ENCODE measurements at regions not wholly inside any gene's neighbourhood (a gene's known extent, or its start where the extent isn't known, plus 50 kb on each side); places are given as distances from the start of the nearest gene placed in this dataset.

DNA sequence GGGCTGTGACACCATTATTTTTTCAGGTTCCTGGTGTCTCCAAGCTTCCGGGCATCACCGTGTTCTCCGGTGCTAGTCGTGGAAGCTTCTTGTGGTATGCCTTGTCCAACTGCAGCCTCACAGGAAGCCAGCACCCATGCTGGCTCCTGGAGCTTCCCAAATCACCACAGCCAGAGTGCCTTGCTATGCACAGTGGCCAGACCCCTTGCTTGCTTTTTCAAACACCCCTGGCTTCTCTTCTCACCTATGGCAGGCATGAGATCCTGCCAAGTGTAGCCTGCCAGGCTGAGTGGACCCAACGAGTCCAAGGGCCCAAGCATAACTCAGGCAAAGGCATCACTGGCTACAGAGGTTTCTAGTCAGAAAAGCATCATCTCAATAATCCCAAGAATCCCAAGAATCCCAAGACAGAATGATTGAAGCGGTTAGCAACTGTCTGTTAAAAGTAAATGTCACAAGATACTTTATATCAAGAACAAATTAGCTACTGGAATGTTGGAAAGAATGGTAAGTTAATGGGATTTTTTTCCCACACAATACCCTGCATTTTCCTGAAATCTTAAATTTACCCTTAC lies 1522.9 kb downstream of the PCDH18 start:
- H3K36me3 ChIP-seq (replicated peaks) = no peaks in the 10 kb centered on the region
- H3K4me1 ChIP-seq = peaks cover 3% of the 10 kb centered on the region; the same call in 1 of the 2 replicates
- no peak for DNase-seq (ENCODE audit: low spot score in 2 of 2)
- in situ Hi-C loops (cut with MboI; ENCODE audit: low sequenced_read_pairs) = no loop called here
- no peaks in the 10 kb centered on the region for H3K9me3 ChIP-seq
- H3K27me3 ChIP-seq (ENCODE audit: low read depth) = no peaks in the 10 kb centered on the region
- H3K4me3 ChIP-seq = no peak overlapping the region

DNA sequence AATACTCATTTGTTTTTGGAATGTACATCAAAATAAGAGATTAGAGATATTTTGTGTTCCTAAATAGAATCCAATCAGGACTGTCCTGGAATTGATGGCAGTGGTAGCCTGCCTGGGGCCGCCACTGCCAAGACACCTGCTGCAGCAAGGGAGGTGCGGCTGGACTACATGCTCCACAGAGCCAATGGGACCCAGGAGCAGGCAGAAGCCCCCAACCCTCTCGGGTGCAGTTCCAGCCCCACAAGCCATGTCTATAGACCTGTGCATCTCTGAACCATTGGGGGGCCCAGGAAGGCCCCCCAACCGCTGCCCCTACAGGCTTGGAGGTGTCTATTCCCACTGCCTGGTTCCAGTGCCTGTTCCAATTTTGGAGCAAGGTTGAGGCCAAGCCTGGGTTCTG lies 1524.3 kb downstream of the PCDH18 start:
- in situ Hi-C loops (cut with MboI; ENCODE audit: low sequenced_read_pairs) = no loop called here

DNA sequence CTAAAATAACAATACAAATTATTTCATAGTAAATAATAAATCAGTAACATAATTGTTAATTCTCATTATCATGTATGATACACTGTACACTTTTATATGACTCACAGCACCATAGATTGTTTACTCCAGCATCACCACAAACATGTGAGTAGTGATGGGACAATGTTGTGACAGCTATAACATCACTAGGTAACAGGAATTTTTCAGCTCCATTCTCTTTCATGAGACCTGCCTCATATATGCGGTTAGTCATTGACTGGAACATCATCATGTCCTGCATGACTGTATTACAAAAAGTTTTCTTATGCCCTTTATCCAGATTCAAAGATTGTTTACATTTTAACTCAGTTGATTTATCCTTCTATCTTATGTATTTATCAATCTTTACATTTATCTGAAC lies 1530.0 kb downstream of the PCDH18 start:
- no peak for DNase-seq (ENCODE audit: low spot score in 2 of 2)
- Histone ChIP-seq H3K9me3 (no peaks in the 10 kb centered on the region), H3K36me3 (replicated peaks) (no peaks in the 10 kb centered on the region), H3K4me3 (no peak overlapping the region), H3K27me3 (ENCODE audit: low read depth) (no peaks in the 10 kb centered on the region), H3K4me1 (no peaks in the 10 kb centered on the region)
- in situ Hi-C loops (cut with MboI; ENCODE audit: low sequenced_read_pairs) = no loop called here

More for the DNA sequence above, 1524.3 kb downstream of the PCDH18 start:
- no peaks in the 10 kb centered on the region for H3K36me3 ChIP-seq (replicated peaks)
- no peak for DNase-seq (ENCODE audit: low spot score in 2 of 2)
- H3K27me3 ChIP-seq (ENCODE audit: low read depth) = no peaks in the 10 kb centered on the region
- H3K4me1 ChIP-seq = peaks cover 3% of the 10 kb centered on the region; the same call in 1 of the 2 replicates
- no peaks in the 10 kb centered on the region for H3K9me3 ChIP-seq
- H3K4me3 ChIP-seq = no peak overlapping the region

DNA sequence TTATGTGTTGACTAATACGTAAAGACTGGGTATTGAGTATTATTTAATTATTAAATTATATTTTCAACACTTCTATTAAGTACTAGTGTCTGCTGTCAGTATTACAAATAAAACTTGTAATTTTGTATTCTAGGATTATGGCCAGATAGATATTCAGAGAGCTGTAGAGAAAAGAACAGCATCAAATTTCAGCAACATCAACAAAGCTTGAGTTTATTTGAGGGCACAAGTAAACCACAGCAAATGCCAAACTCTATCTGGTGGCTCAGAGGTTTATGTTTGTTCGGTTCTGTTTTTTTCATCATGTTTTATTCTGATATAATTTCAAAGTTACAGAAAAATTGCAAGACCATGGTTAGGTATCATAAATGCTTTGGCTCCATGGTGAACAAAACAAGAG lies 1530.5 kb downstream of the PCDH18 start:
- in situ Hi-C loops (cut with MboI; ENCODE audit: low sequenced_read_pairs) = no loop called here
- no peaks in the 10 kb centered on the region for H3K9me3 ChIP-seq
- DNase-seq (ENCODE audit: low spot score in 2 of 2) = no peak
- no peaks in the 10 kb centered on the region for H3K4me1 ChIP-seq
- no peaks in the 10 kb centered on the region for H3K27me3 ChIP-seq (ENCODE audit: low read depth)
- no peaks in the 10 kb centered on the region for H3K36me3 ChIP-seq (replicated peaks)
- H3K4me3 ChIP-seq = no peak overlapping the region

DNA sequence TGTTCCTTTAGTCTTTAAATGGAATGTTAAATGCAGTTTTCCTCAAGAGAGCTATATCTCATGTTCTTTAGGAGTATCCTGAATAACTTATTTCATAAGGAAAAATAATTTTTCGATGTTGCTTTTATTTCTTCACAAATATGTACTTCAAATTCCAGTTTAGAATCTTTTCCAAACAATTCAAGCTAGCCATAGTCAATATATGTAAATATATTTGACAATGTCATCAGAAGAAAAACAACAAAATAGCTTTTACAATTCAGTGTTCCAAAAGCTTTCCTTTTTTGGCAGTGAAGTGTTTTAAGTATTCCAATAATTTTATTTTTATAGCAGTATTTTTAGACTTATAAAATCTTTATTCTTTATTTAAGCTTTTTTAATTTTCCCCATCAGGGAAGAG lies 1532.0 kb downstream of the PCDH18 start:
- H3K4me1 ChIP-seq = no peaks in the 10 kb centered on the region
- H3K4me3 ChIP-seq = no peak overlapping the region
- in situ Hi-C loops (cut with MboI; ENCODE audit: low sequenced_read_pairs) = no loop called here
- no peaks in the 10 kb centered on the region for H3K27me3 ChIP-seq (ENCODE audit: low read depth)
- DNase-seq (ENCODE audit: low spot score in 2 of 2) = no peak
- H3K9me3 ChIP-seq = no peaks in the 10 kb centered on the region
- no peaks in the 10 kb centered on the region for H3K36me3 ChIP-seq (replicated peaks)

DNA sequence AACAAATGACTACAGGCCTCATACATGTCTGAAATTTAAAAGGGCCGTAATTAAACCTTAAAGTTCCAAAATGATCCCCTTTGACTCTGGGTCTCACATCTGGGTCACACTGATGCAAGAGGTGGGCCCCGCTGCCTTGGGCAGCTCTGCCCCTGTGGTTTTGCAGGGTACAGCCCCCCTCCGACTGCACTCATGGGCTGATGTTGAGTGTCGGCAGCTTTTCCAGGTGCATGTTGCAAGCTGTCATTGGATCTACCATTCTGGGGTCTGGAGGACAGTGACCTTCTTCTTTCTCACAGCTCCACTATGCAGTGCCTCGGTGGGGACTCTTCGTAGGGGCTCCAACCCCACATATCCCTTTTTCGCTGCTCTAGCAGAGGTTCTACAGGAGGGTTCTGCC lies 1537.9 kb downstream of the PCDH18 start:
- H3K9me3 ChIP-seq = no peaks in the 10 kb centered on the region
- H3K4me3 ChIP-seq = no peak overlapping the region
- DNase-seq (ENCODE audit: low spot score in 2 of 2) = no peak
- no peaks in the 10 kb centered on the region; the same call in 1 of the 2 replicates for H3K4me1 ChIP-seq
- no peaks in the 10 kb centered on the region for H3K36me3 ChIP-seq (replicated peaks)
- in situ Hi-C loops (cut with MboI; ENCODE audit: low sequenced_read_pairs) = no loop called here
- no peaks in the 10 kb centered on the region for H3K27me3 ChIP-seq (ENCODE audit: low read depth)

DNA sequence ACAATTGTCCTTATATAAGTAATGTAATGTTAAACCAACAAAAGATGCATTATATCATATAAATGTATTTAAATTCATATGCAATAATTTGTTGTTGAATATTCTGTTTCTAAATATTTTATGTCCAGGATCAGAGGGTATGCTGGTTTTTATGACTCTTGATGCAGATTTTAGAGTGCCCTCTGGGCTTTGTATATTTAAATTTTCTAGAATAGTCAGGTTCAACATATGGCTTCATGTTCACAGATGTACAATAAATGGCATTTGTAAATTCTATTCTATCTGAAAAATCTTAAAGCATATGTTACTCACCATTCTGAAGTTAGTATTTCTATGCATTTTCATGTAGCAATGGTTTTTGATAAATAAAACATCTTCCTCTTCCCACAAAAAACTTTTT lies 1555.4 kb downstream of the PCDH18 start:
- no peak for DNase-seq (ENCODE audit: low spot score in 2 of 2)
- H3K27me3 ChIP-seq (ENCODE audit: low read depth) = no peaks in the 10 kb centered on the region
- H3K36me3 ChIP-seq (replicated peaks) = no peaks in the 10 kb centered on the region
- H3K9me3 ChIP-seq = no peaks in the 10 kb centered on the region
- no peak overlapping the region for H3K4me3 ChIP-seq
- in situ Hi-C loops (cut with MboI; ENCODE audit: low sequenced_read_pairs) = no loop called here
- H3K4me1 ChIP-seq = no peaks in the 10 kb centered on the region

DNA sequence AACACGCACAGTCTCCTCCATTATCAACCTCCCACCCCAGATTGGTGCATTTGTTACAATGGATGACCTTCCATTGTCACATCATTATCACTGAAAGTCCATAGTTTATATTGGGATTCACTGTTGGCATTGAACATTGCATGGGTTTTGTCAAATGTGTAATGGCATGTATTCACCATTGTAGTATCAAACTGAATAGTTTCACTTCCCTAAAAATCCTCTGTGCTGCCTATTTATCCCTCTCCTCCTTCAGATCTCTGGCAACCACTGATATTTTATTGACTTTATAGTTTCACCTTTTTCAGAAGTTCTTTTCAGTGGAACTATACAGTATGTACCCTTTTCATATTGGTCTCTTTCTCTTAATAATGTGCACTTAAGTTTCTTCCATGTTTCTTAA lies 1565.4 kb downstream of the PCDH18 start:
- Histone ChIP-seq H3K4me3 (no peak overlapping the region), H3K4me1 (no peaks in the 10 kb centered on the region), H3K9me3 (no peaks in the 10 kb centered on the region), H3K36me3 (replicated peaks) (no peaks in the 10 kb centered on the region), H3K27me3 (ENCODE audit: low read depth) (no peaks in the 10 kb centered on the region)
- in situ Hi-C loops (cut with MboI; ENCODE audit: low sequenced_read_pairs) = no loop called here
- no peak for DNase-seq (ENCODE audit: low spot score in 2 of 2)

DNA sequence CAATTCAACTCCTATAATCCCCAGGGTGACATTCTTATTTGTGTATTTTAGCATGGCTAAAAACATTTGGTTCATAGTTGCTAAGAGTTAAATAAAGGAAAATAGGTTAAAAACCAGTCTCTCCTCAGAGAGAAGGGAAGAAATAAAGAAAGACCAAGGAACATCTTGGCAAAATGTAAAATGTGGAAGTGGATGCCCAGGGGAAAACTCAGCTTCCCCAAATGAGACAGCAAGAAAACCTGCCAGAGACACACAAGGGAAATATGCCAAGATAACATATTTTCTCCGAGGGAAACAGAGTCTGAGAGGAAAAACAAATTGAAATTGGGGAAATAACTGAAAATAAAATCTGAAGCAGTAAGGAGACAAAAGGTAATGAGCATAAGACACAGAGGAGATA lies 1569.3 kb downstream of the PCDH18 start:
- no peaks in the 10 kb centered on the region for H3K4me1 ChIP-seq
- DNase-seq (ENCODE audit: low spot score in 2 of 2) = no peak
- H3K9me3 ChIP-seq = no peaks in the 10 kb centered on the region
- no peaks in the 10 kb centered on the region for H3K36me3 ChIP-seq (replicated peaks)
- H3K27me3 ChIP-seq (ENCODE audit: low read depth) = no peaks in the 10 kb centered on the region
- in situ Hi-C loops (cut with MboI; ENCODE audit: low sequenced_read_pairs) = no loop called here
- no peak overlapping the region for H3K4me3 ChIP-seq

DNA sequence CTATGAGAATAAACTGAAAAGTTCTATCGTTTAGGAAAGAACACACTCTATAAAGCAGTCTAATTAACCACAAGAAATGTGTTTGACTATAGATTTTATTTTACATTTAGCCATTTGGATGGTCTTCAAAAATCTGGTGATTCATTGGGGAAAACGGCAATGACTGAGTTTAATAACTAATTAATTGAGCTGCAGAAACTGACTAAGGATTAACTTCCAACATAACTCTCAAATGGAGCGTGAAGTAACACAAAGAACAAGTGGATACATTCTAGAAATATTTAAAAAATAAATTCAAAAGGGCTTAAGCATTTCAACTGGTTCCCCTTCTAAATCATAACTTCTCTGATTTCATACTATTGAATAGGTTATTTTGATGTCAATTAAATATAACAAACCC lies 1582.4 kb downstream of the PCDH18 start:
- Histone ChIP-seq H3K4me3 (no peak overlapping the region), H3K27me3 (ENCODE audit: low read depth) (no peaks in the 10 kb centered on the region), H3K4me1 (no peaks in the 10 kb centered on the region), H3K9me3 (peaks cover 4% of the 10 kb centered on the region; the same call in 1 of the 2 replicates), H3K36me3 (replicated peaks) (no peaks in the 10 kb centered on the region)
- in situ Hi-C loops (cut with MboI; ENCODE audit: low sequenced_read_pairs) = no loop called here
- DNase-seq (ENCODE audit: low spot score in 2 of 2) = no peak

DNA sequence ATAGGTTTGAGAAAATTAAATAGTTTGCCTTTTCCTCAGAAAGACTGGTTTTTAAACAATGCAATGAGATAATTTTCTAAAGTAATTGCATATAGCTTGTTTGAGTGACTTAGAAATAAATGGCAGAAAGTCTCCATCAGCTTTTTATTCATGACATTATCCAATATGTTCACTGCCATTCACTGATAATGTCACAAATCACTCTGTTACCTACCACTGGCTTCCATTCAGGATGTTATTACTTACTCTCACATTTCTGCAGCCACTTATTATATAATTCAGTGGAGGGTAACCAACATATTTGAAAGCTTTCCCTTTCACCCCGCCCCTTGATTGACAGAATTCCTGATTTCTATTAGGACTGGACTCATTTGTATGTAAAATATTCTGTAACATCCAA lies 1583.5 kb downstream of the PCDH18 start:
- no peak overlapping the region for H3K4me3 ChIP-seq
- no peak for DNase-seq (ENCODE audit: low spot score in 2 of 2)
- H3K4me1 ChIP-seq = no peaks in the 10 kb centered on the region
- no peaks in the 10 kb centered on the region for H3K27me3 ChIP-seq (ENCODE audit: low read depth)
- in situ Hi-C loops (cut with MboI; ENCODE audit: low sequenced_read_pairs) = no loop called here
- H3K9me3 ChIP-seq = 0 out of 2 replicates have a peak, but pooled peaks cover under 1% of the 10 kb centered on the region
- H3K36me3 ChIP-seq (replicated peaks) = no peaks in the 10 kb centered on the region

DNA sequence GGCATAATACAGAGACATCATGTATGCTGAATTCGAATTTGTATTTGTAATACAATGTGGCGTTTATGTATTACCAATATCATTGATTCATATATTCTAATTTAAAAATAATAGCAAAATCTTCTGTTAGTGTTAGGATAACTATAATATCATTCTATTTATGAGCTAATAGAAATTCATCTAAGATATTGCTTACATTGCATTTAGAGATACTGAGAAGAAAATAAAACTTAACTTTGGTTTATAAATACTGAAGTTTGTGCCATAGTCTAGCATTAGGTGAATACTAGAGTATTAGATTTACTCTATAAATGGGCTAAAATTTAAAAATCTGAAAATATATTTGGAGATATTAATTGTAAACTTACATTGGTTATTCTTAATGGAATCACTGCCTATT lies 1590.6 kb downstream of the PCDH18 start:
- no peaks in the 10 kb centered on the region for H3K36me3 ChIP-seq (replicated peaks)

DNA sequence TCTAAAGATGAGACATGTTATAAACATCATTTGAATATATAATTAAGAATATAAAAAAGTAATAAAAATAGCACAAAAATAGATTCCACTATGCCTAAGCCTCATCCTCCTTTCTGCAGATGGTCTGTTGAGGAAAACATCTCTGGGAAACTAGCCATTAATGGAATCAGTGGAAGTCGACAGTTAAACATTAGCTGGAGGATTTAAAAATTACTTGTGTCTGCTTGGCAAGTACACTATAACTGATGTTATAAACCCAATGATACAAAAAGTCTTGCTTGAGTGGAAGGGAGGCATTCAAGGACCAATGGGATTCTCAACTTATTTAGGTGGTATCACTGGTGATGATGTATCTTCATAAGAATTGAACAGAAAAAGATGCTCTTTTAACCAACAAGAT lies 1598.3 kb downstream of the PCDH18 start:
- Histone ChIP-seq H3K9me3 (no peaks in the 10 kb centered on the region; the same call in 1 of the 2 replicates), H3K4me3 (no peak overlapping the region), H3K36me3 (replicated peaks) (no peaks in the 10 kb centered on the region), H3K4me1 (no peaks in the 10 kb centered on the region), H3K27me3 (ENCODE audit: low read depth) (no peaks in the 10 kb centered on the region)
- DNase-seq (ENCODE audit: low spot score in 2 of 2) = no peak
- in situ Hi-C loops (cut with MboI; ENCODE audit: low sequenced_read_pairs) = no loop called here

More for the DNA sequence above, 1590.6 kb downstream of the PCDH18 start:
- H3K4me1 ChIP-seq = 0 out of 2 replicates have a peak, but pooled peaks cover 3% of the 10 kb centered on the region
- no peaks in the 10 kb centered on the region for H3K9me3 ChIP-seq
- in situ Hi-C loops (cut with MboI; ENCODE audit: low sequenced_read_pairs) = no loop called here
- no peaks in the 10 kb centered on the region for H3K27me3 ChIP-seq (ENCODE audit: low read depth)
- no peak overlapping the region for H3K4me3 ChIP-seq
- no peak for DNase-seq (ENCODE audit: low spot score in 2 of 2)

DNA sequence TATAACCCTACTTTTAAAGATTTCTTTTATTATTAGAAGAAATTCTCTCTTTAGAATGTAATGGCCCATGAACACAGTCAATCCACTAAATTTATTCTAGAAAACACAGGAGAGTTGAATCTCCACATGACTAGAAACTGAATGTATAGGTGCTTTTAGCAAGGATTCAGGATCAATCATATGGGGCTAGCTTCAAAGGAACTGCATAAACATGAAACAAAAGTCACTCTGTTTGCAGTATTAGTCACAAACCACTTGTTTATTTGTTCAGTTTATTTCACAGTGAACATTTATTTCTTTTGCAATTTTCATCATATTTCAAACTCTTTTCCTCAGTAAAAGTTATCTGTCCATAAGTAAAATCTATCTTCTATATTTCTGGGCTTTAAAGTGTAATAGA lies 1604.6 kb downstream of the PCDH18 start:
- H3K9me3 ChIP-seq = no peaks in the 10 kb centered on the region; the same call in 1 of the 2 replicates
- H3K36me3 ChIP-seq (replicated peaks) = no peaks in the 10 kb centered on the region
- no peak for DNase-seq (ENCODE audit: low spot score in 2 of 2)
- H3K4me1 ChIP-seq = no peaks in the 10 kb centered on the region
- in situ Hi-C loops (cut with MboI; ENCODE audit: low sequenced_read_pairs) = no loop called here
- H3K4me3 ChIP-seq = no peak overlapping the region
- no peaks in the 10 kb centered on the region for H3K27me3 ChIP-seq (ENCODE audit: low read depth)

DNA sequence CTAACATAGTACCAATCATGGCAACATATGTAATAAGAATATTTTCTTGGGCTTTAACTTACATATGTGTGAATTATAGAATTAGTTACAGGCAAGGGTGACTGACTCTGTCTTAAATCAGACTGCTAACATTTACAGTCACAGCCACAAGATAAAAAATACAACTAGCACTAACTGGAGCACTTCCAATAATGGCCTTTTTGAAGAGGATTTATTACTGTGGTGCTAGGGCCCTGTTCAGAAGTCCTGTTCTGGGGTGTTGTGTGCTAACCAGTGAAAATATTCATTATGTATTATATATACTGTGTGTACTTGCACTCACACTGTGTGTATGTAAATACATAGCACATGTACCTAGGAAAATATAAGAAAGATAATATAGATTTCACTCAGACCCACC lies 1611.2 kb downstream of the PCDH18 start:
- no peaks in the 10 kb centered on the region for H3K4me1 ChIP-seq
- DNase-seq (ENCODE audit: low spot score in 2 of 2) = no peak
- in situ Hi-C loops (cut with MboI; ENCODE audit: low sequenced_read_pairs) = no loop called here
- H3K9me3 ChIP-seq = no peaks in the 10 kb centered on the region
- H3K27me3 ChIP-seq (ENCODE audit: low read depth) = no peaks in the 10 kb centered on the region
- no peaks in the 10 kb centered on the region for H3K36me3 ChIP-seq (replicated peaks)
- H3K4me3 ChIP-seq = no peak overlapping the region
